DOHH2 (cell line): ENCODE measurements at regions not wholly inside any gene's neighbourhood (a gene's known extent, or its start where the extent isn't known, plus 50 kb on each side); places are given as distances from the start of the nearest gene placed in this dataset.

Experiments
- H3F3A ChIP-seq: fragments of 200-600 bp; sonication (generic), shearing (Covaris generic); 2 replicates; pipeline ENCODE4 v1.6.0; 2016; ENCODE audit warnings: antibody characterized with exemption, mild to moderate bottlenecking; ENCODE audit not compliant: control insufficient read depth, insufficient read depth
- H3K27ac ChIP-seq: fragments of 200-600 bp; sonication (generic); 2 replicates; pipeline ENCODE4 v1.5.1; 2014; ENCODE audit warnings: low read depth, mild to moderate bottlenecking, low read length, moderate library complexity
- H3K27me3 ChIP-seq: fragments of 200-600 bp; sonication (generic); 2 replicates; pipeline ENCODE4 v1.6.1; 2014; ENCODE audit warnings: mild to moderate bottlenecking, low read length, mixed read lengths; ENCODE audit not compliant: control insufficient read depth
- H3K36me3 ChIP-seq: fragments of 200-600 bp; sonication (generic); 2 replicates; pipeline ENCODE4 v1.6.1; 2014; ENCODE audit warnings: mild to moderate bottlenecking, low read length, moderate library complexity, mixed read lengths; ENCODE audit not compliant: control insufficient read depth
- H3K4me1 ChIP-seq: fragments of 200-600 bp; sonication (generic); 2 replicates; pipeline ENCODE4 v1.6.1; 2014; ENCODE audit warnings: mild to moderate bottlenecking, low read length, mixed read lengths; ENCODE audit not compliant: control insufficient read depth
- H3K4me2 ChIP-seq: fragments of 200-600 bp; sonication (generic); 2 replicates; pipeline ENCODE4 v1.6.0; 2014; ENCODE audit warnings: mild to moderate bottlenecking, low read length, moderate library complexity
- H3K4me3 ChIP-seq: fragments of 200-600 bp; sonication (generic); 2 replicates; pipeline ENCODE4 v1.5.1; 2014; ENCODE audit warnings: mild to moderate bottlenecking, low read length, mixed read lengths
- H3K79me2 ChIP-seq: fragments of 200-600 bp; sonication (generic); 2 replicates; pipeline ENCODE4 v1.6.1; 2014; ENCODE audit warnings: mild to moderate bottlenecking, low read length, mixed read lengths; ENCODE audit not compliant: control insufficient read depth
- H3K9me2 ChIP-seq: fragments of 200-600 bp; sonication (generic); replicated peaks from 2 replicates; pipeline ENCODE4 v1.6.1; 2014; ENCODE audit warnings: mild to moderate bottlenecking, low read length, mixed read lengths; ENCODE audit not compliant: control insufficient read depth
- H3K9me3 ChIP-seq: fragments of 200-600 bp; sonication (generic); 2 replicates; pipeline ENCODE4 v1.6.1; 2014; ENCODE audit warnings: antibody characterized with exemption, low read length, mixed read lengths; ENCODE audit not compliant: control insufficient read depth, insufficient read depth
- H4K20me1 ChIP-seq: fragments of 200-600 bp; sonication (generic); 2 replicates; pipeline ENCODE4 v1.6.0; 2014; ENCODE audit warnings: low read depth, mild to moderate bottlenecking, antibody characterized with exemption, low read length, moderate library complexity; ENCODE audit not compliant: control insufficient read depth, insufficient read depth
- CTCF ChIP-seq: fragments of 200-600 bp; sonication (generic); IDR thresholded peaks from one replicate; pipeline ENCODE4 v1.5.1; 2014; ENCODE audit warnings: antibody characterized with exemption, mild to moderate bottlenecking, low read depth, low read length; ENCODE audit not compliant: poor library complexity, severe bottlenecking
- EZH2phosphoT487 ChIP-seq: fragments of 200-600 bp; sonication (generic); IDR thresholded peaks from 2 replicates; pipeline ENCODE4 v1.6.1; 2017; ENCODE audit warnings: borderline replicate concordance, mild to moderate bottlenecking, antibody characterized with exemption, low read length, moderate library complexity, mixed read lengths

- no peaks in the 10 kb centered on the region for H3K9me3 ChIP-seq
- H3K79me2 ChIP-seq: no peaks in the 10 kb centered on the region
- no peak overlapping the region for H3K4me3 ChIP-seq
- H3K27ac ChIP-seq: no peak overlapping the region
- H3K27me3 ChIP-seq: no peaks in the 10 kb centered on the region
- no peaks in the 10 kb centered on the region for H3F3A ChIP-seq
- no peak for TF ChIP-seq CTCF
- no peak for TF ChIP-seq EZH2phosphoT487
- no peaks in the 10 kb centered on the region for H3K9me2 ChIP-seq
- peaks cover 13% of the 10 kb centered on the region for H3K4me1 ChIP-seq
- H3K36me3 ChIP-seq: no peaks in the 10 kb centered on the region
- H4K20me1 ChIP-seq: no peaks in the 10 kb centered on the region
- H3K4me2 ChIP-seq: no peak overlapping the region
Measured at GRCh38 chr2:55986001-55986400, 62.4 kb upstream of the EFEMP1 start.

GRCh38 chr2:55986700-55987440, 63.3 kb upstream of the EFEMP1 start:
- Histone ChIP-seq H3K4me3 (no peak overlapping the region), H3K4me1 (peaks cover 13% of the 10 kb centered on the region), H3K9me2 (no peaks in the 10 kb centered on the region), H3K79me2 (no peaks in the 10 kb centered on the region), H3F3A (no peaks in the 10 kb centered on the region), H3K36me3 (no peaks in the 10 kb centered on the region), H3K27ac (no peak overlapping the region), H4K20me1 (no peaks in the 10 kb centered on the region), H3K9me3 (no peaks in the 10 kb centered on the region), H3K4me2 (no peak overlapping the region), H3K27me3 (no peaks in the 10 kb centered on the region)
- TF ChIP-seq CTCF (no peak), EZH2phosphoT487 (no peak)

- Histone ChIP-seq H3K4me3 (no peak overlapping the region), H3K9me2 (no peaks in the 10 kb centered on the region), H3K4me1 (peaks cover 13% of the 10 kb centered on the region), H3F3A (no peaks in the 10 kb centered on the region), H3K27me3 (no peaks in the 10 kb centered on the region), H3K9me3 (no peaks in the 10 kb centered on the region), H4K20me1 (no peaks in the 10 kb centered on the region), H3K27ac (no peak overlapping the region), H3K4me2 (no peak overlapping the region), H3K36me3 (no peaks in the 10 kb centered on the region), H3K79me2 (no peaks in the 10 kb centered on the region)
- no peak for TF ChIP-seq EZH2phosphoT487
- no peak for TF ChIP-seq CTCF
Measured at GRCh38 chr2:55989405-55989804, 65.8 kb upstream of the EFEMP1 start.
